ENCODE measurements at regions not wholly inside any gene's neighbourhood (a gene's known extent, or its start where the extent isn't known, plus 50 kb on each side); places are given as distances from the start of the nearest gene placed in this dataset.
"Not testable (repeated sequence)": the region's sequence is repeated elsewhere in the genome, so short reads cannot be mapped to it uniquely, and the experiment has no call there.

GRCh38 chr18:35811896-35812295 lies 160.6 kb upstream of the RMP24 start:
- ATAC-seq (no peak), DNase-seq (no peak)
- peaks cover 0 to 2% (median 0%) of the 10 kb centered on the region in 12 donors for H3K4me1 ChIP-seq
- 75 to 81% (median 78%) methylated on average over 3 of the region's 3 CpGs for WGBS, 4 donors
- intact Hi-C loops (cut with DNase I), result loop anchor here in 1 of 10 donors (5.0 kb wide), 1 partner anchor 35 kb away; no protein-coding TSS in a partner anchor
- TF ChIP-seq CTCF (IDR thresholded peaks at IDR 0.05), result no peak
- TF ChIP-seq POLR2A (IDR thresholded peaks at IDR 0.05), result no peak
- no peak overlapping the region for H3K27ac ChIP-seq
- H3K4me3 ChIP-seq, result no peak overlapping the region
- no peaks in the 10 kb centered on the region for H3K27me3 ChIP-seq
- H3K36me3 ChIP-seq, result no peaks in the 10 kb centered on the region
- H3K9me3 ChIP-seq, result peaks cover 0 to 5% (median 0%) of the 10 kb centered on the region in 12 donors

- 91 to 100% (median 95%) methylated on average over 1 to 2 of the region's 2 CpGs for WGBS, 4 donors
- H3K27me3 ChIP-seq; H3K4me3 ChIP-seq; H3K4me1 ChIP-seq; DNase-seq; H3K27ac ChIP-seq; intact Hi-C loops (cut with DNase I); H3K36me3 ChIP-seq; H3K9me3 ChIP-seq; ATAC-seq: not testable (repeated sequence)
Observed at GRCh38 chr18:35815011-35815410, 157.5 kb upstream of the RMP24 start.

- TF ChIP-seq POLR2A (IDR thresholded peaks at IDR 0.05) (no peak), CTCF (IDR thresholded peaks at IDR 0.05) (no peak)
- peak in 3 of 4 donors; percentile 64 to 70 (median 64) for ATAC-seq
- H3K4me3 ChIP-seq, result no peak overlapping the region
- no peaks in the 10 kb centered on the region for H3K4me1 ChIP-seq
- intact Hi-C loops (cut with DNase I), result no loop called here
- H3K27me3 ChIP-seq, result no peaks in the 10 kb centered on the region
- peaks cover 0 to 5% (median 0%) of the 10 kb centered on the region in 12 donors for H3K9me3 ChIP-seq
- no peaks in the 10 kb centered on the region for H3K36me3 ChIP-seq
- DNase-seq, result no peak
- peak overlapping the region in 4 of 12 donors; percentile 14 to 47 (median 36) for H3K27ac ChIP-seq
- 40 to 54% (median 43%) methylated on average over 3 of the region's 3 CpGs for WGBS, 4 donors
Observed at GRCh38 chr18:35816003-35816402, 156.5 kb upstream of the RMP24 start.

GRCh38 chr18:35817604-35818352 lies 154.7 kb upstream of the RMP24 start:
- no peak overlapping the region for H3K27ac ChIP-seq
- DNase-seq (peak in 1 of 5 donors; percentile 23), ATAC-seq (peak in 1 of 4 donors; percentile 44)
- peaks cover 0 to 5% (median 0%) of the 10 kb centered on the region in 12 donors for H3K9me3 ChIP-seq
- no peaks in the 10 kb centered on the region for H3K36me3 ChIP-seq
- H3K27me3 ChIP-seq, result no peaks in the 10 kb centered on the region
- H3K4me3 ChIP-seq, result no peak overlapping the region
- intact Hi-C loops (cut with DNase I), result no loop called here
- H3K4me1 ChIP-seq, result no peaks in the 10 kb centered on the region
- WGBS, 4 donors, result 80 to 94% (median 87%) methylated on average over 3 to 11 of the region's 11 CpGs
- no peak for TF ChIP-seq CTCF (IDR thresholded peaks at IDR 0.05)
- TF ChIP-seq POLR2A (IDR thresholded peaks at IDR 0.05), result no peak

- H3K27me3 ChIP-seq, result no peaks in the 10 kb centered on the region
- ATAC-seq, result no peak
- no peak overlapping the region for H3K4me3 ChIP-seq
- WGBS, 4 donors, result 93 to 96% (median 94%) methylated on average over 8 to 12 of the region's 12 CpGs
- TF ChIP-seq CTCF (IDR thresholded peaks at IDR 0.05) (no peak), POLR2A (IDR thresholded peaks at IDR 0.05) (no peak)
- no peaks in the 10 kb centered on the region for H3K36me3 ChIP-seq
- no peak for DNase-seq
- H3K27ac ChIP-seq, result no peak overlapping the region
- intact Hi-C loops (cut with DNase I), result no loop called here
- no peaks in the 10 kb centered on the region for H3K4me1 ChIP-seq
- H3K9me3 ChIP-seq, result peaks cover 0 to 5% (median 0%) of the 10 kb centered on the region in 12 donors
Observed at GRCh38 chr18:35818353-35818667, 154.2 kb upstream of the RMP24 start.

Data from heart left ventricle (tissue), 16 donors.